ENCODE measurements at regions not wholly inside any gene's neighbourhood (a gene's known extent, or its start where the extent isn't known, plus 50 kb on each side); places are given as distances from the start of the nearest gene placed in this dataset.

- TF ChIP-seq CTCF (IDR thresholded peaks at IDR 0.05; ENCODE audit: low read length) = no peak
- TF ChIP-seq EZH2 (IDR thresholded peaks at IDR 0.05; ENCODE audit: borderline replicate concordance, low read length) = no peak
Measured at GRCh38 chr1:47618830-47619229, 181.0 kb downstream of the FOXD2 start.

All from OCI-LY1 (cell line).